ENCODE measurements at regions not wholly inside any gene's neighbourhood (a gene's known extent, or its start where the extent isn't known, plus 50 kb on each side); places are given as distances from the start of the nearest gene placed in this dataset.
"Not testable (repeated sequence)": the region's sequence is repeated elsewhere in the genome, so short reads cannot be mapped to it uniquely, and the experiment has no call there.

DNA sequence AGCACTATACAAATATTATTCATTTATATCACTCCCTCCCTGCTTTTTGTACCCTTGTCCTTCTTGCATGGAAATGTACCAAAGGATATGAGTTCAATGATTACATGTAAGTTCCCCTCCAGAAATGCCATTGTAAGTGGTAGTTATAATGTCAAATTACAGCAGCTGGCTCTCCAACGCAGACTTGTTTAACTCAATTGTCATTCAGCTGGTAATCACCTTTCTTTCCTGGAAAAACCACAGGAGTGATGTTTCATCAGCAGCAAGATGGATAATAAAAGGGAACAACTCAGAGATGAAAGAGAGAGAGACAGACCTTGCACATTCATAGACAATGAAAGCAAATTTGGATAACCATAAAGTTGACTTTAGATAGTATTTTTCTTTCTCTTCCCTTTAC lies 578.6 kb upstream of the PBX1 start:
- WGBS, 2 donors: 44 to 76% methylated on average over 1 of the region's 1 CpG
- no peaks in the 10 kb centered on the region for H3K36me3 ChIP-seq
- ATAC-seq (ENCODE audit: low FRiP score in 2 of 2) (no peak), DNase-seq (no peak)
- H3K4me1 ChIP-seq: no peaks in the 10 kb centered on the region
- H3K4me3 ChIP-seq: no peak overlapping the region
- no peaks in the 10 kb centered on the region for H3K9me3 ChIP-seq
- TF ChIP-seq, protein P1, sequence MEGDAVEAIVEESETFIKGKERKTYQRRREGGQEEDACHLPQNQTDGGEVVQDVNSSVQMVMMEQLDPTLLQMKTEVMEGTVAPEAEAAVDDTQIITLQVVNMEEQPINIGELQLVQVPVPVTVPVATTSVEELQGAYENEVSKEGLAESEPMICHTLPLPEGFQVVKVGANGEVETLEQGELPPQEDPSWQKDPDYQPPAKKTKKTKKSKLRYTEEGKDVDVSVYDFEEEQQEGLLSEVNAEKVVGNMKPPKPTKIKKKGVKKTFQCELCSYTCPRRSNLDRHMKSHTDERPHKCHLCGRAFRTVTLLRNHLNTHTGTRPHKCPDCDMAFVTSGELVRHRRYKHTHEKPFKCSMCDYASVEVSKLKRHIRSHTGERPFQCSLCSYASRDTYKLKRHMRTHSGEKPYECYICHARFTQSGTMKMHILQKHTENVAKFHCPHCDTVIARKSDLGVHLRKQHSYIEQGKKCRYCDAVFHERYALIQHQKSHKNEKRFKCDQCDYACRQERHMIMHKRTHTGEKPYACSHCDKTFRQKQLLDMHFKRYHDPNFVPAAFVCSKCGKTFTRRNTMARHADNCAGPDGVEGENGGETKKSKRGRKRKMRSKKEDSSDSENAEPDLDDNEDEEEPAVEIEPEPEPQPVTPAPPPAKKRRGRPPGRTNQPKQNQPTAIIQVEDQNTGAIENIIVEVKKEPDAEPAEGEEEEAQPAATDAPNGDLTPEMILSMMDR (IDR thresholded peaks at IDR 0.05): no peak
- TF ChIP-seq POLR2AphosphoS5 (IDR thresholded peaks at IDR 0.05) (no peak), POLR2A (IDR thresholded peaks at IDR 0.05) (no peak), EP300 (IDR thresholded peaks at IDR 0.05) (no peak)
- no peaks in the 10 kb centered on the region for H3K27me3 ChIP-seq
- no peak overlapping the region for H3K27ac ChIP-seq

DNA sequence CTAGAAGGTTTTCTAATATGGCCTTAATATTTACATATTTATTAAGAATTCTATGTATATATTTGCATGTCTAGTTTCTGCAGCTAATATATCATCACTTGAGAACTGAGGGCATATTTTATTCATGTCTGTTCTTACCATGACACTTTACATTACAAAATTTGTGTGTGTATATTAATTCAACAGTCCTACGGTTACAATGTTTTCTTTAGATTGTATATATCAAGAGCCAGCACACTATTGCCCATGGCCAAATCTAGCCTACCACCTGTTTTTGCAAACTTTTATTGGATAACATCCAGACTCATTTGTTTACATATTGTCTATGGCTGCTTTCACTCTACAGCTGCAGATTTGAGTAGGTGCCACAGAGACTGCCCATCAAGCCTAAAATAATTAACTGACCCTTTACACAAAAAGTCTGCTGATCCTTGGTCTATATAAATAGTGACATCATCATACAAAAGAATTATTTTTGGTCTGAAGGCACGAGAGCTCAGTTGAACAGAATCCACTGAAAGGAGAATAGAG lies 577.4 kb upstream of the PBX1 start:
- 36 to 50% methylated on average over 2 of the region's 2 CpGs for WGBS, 2 donors
- H3K27ac ChIP-seq: no peak overlapping the region
- no peaks in the 10 kb centered on the region for H3K27me3 ChIP-seq
- no peak overlapping the region for H3K4me3 ChIP-seq
- H3K9me3 ChIP-seq: no peaks in the 10 kb centered on the region
- H3K4me1 ChIP-seq: no peaks in the 10 kb centered on the region
- TF ChIP-seq POLR2AphosphoS5 (IDR thresholded peaks at IDR 0.05): no peak
- no peak for TF ChIP-seq EP300 (IDR thresholded peaks at IDR 0.05)
- TF ChIP-seq, protein P1 (IDR thresholded peaks at IDR 0.05): no peak
- DNase-seq: no peak
- H3K36me3 ChIP-seq: no peaks in the 10 kb centered on the region
- ATAC-seq (ENCODE audit: low FRiP score in 2 of 2): no peak

- WGBS, 2 donors: 77 to 83% methylated on average over 2 of the region's 2 CpGs
- Histone ChIP-seq H3K27me3 (no peaks in the 10 kb centered on the region), H3K4me3 (no peak overlapping the region), H3K36me3 (no peaks in the 10 kb centered on the region), H3K4me1 (no peaks in the 10 kb centered on the region), H3K27ac (no peak overlapping the region), H3K9me3 (no peaks in the 10 kb centered on the region)
- ATAC-seq (ENCODE audit: low FRiP score in 2 of 2): no peak
- DNase-seq: no peak
- TF ChIP-seq POLR2AphosphoS5 (IDR thresholded peaks at IDR 0.05) (no peak), EP300 (IDR thresholded peaks at IDR 0.05) (no peak), POLR2A (IDR thresholded peaks at IDR 0.05) (no peak)
- TF ChIP-seq, protein P1 (IDR thresholded peaks at IDR 0.05): no peak
These were observed 575.9 kb upstream of the PBX1 start for GRCh38 chr1:163983097-163983496.

DNA sequence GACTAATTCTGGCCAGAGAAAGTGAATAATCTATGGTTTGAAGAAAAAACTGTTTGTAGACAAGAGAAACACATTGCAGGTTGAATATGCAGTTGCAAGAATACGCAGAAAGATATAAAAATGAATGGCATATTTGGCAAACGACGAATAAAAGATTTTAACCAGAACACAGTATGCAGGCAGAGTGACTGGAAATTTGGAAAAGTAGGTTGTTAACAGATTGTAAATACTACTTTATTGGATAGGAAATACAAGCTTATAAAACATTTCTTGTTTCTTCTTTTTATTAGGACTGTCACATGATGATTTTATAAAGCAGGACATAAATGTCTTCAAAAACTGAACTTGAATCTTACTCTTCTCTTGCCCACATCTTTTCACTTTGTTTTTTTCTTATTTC lies 573.3 kb upstream of the PBX1 start:
- Histone ChIP-seq H3K27ac (no peak overlapping the region), H3K4me3 (no peak overlapping the region), H3K4me1 (no peaks in the 10 kb centered on the region), H3K36me3 (no peaks in the 10 kb centered on the region), H3K27me3 (no peaks in the 10 kb centered on the region), H3K9me3 (no peaks in the 10 kb centered on the region)
- ATAC-seq (ENCODE audit: low FRiP score in 2 of 2): no peak
- no peak for DNase-seq
- WGBS, 2 donors: 92 to 93% methylated on average over 3 of the region's 3 CpGs
- no peak for TF ChIP-seq POLR2A (IDR thresholded peaks at IDR 0.05)
- TF ChIP-seq, protein P1 (IDR thresholded peaks at IDR 0.05): no peak
- no peak for TF ChIP-seq POLR2AphosphoS5 (IDR thresholded peaks at IDR 0.05)

- no peak overlapping the region for H3K4me3 ChIP-seq
- H3K4me1 ChIP-seq: no peaks in the 10 kb centered on the region
- 82 to 100% methylated on average over 1 of the region's 1 CpG for WGBS, 2 donors
- H3K27ac ChIP-seq: no peak overlapping the region
- TF ChIP-seq POLR2A (IDR thresholded peaks at IDR 0.05) (no peak), EP300 (IDR thresholded peaks at IDR 0.05) (no peak), POLR2AphosphoS5 (IDR thresholded peaks at IDR 0.05) (no peak)
- TF ChIP-seq, protein P1 (IDR thresholded peaks at IDR 0.05): no peak
- no peak for ATAC-seq (ENCODE audit: low FRiP score in 2 of 2)
- H3K36me3 ChIP-seq: no peaks in the 10 kb centered on the region
- no peaks in the 10 kb centered on the region for H3K27me3 ChIP-seq
- H3K9me3 ChIP-seq: peaks cover 0 to 5% (median 0%) of the 10 kb centered on the region in 4 donors
- DNase-seq: no peak
These were observed 559.9 kb upstream of the PBX1 start for GRCh38 chr1:163999131-163999530.

DNA sequence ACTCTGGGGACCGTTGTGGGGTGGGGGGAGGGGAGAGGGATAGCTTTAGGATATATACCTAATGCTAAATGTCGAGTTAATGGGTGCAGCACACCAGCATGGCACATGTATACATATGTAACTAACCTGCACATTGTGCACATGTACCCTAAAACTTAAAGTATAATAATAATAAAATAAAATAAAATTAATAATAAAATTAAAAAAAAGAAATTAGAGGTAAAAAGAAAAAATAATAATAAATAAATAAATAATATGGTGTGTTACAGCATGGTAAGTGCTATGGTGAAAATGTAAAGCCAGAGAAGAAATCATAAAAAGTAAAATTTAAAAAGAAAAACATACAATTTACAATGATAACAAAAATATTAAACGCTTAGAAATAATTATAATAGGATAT lies 552.8 kb upstream of the PBX1 start:
- not testable (repeated sequence) for H3K4me3 ChIP-seq; H3K27ac ChIP-seq; DNase-seq; H3K27me3 ChIP-seq; H3K4me1 ChIP-seq; H3K36me3 ChIP-seq; ATAC-seq (ENCODE audit: low FRiP score in 2 of 2)
- peaks cover 0 to 15% (median 4%) of the 10 kb centered on the region in 4 donors for H3K9me3 ChIP-seq
- 78 to 83% methylated on average over 3 of the region's 3 CpGs for WGBS, 2 donors

Data from upper lobe of left lung (tissue), 6 donors.